ENCODE measurements at regions not wholly inside any gene's neighbourhood (a gene's known extent, or its start where the extent isn't known, plus 50 kb on each side); places are given as distances from the start of the nearest gene placed in this dataset.

DNA sequence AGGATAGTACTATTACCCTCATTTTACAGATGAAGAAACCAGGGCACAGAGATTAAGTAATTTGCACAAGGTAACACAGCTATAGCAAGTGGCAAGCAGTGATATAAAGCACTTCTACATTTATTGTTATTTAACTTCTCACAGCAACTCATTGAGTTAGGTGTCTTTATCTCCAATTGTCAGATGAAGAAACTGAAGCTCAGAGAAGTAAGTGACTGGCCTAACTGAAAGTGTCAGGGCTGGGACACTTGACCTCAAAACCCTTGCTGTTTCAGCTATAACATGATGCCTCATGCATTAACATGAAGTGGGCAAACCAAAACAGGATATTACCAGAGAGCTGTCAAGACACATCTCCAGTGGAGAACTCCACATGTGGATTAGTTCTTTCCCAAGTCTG lies 65.8 kb upstream of the LEKR1 start:
- H3K36me3 ChIP-seq (ENCODE audit: control insufficient read depth, insufficient read depth, low read length): no peaks in the 10 kb centered on the region
- H3K4ac ChIP-seq (ENCODE audit: low read depth, low read length): no peak overlapping the region
- H3K79me2 ChIP-seq (ENCODE audit: control insufficient read depth, insufficient read depth, low read length): no peaks in the 10 kb centered on the region
- H3K27me3 ChIP-seq (ENCODE audit: insufficient read depth, low read length, poor library complexity): no peaks in the 10 kb centered on the region
- no peak overlapping the region for H3K9ac ChIP-seq (ENCODE audit: low read length)
- no peak overlapping the region for H3K4me2 ChIP-seq (ENCODE audit: low read length)
- H3K18ac ChIP-seq (ENCODE audit: low read length): no peak overlapping the region
- H2BK120ac ChIP-seq (ENCODE audit: low read depth, low read length): no peak overlapping the region
- H2BK5ac ChIP-seq (ENCODE audit: low read length): no peak overlapping the region
- H3K4me3 ChIP-seq (ENCODE audit: low read length): no peak overlapping the region
- H3K79me1 ChIP-seq (ENCODE audit: low read length): no peaks in the 10 kb centered on the region
- peak; percentile 58 for DNase-seq
- no peak overlapping the region for H2BK15ac ChIP-seq (replicated peaks; ENCODE audit: low read depth)
- no peak overlapping the region for H4K8ac ChIP-seq (ENCODE audit: low read depth, low read length)
- no peak overlapping the region for H3K23ac ChIP-seq (ENCODE audit: low read length)
- H2AK5ac ChIP-seq (ENCODE audit: low read length): no peak overlapping the region
- H3K56ac ChIP-seq (ENCODE audit: low read length): no peak overlapping the region
- no peaks in the 10 kb centered on the region for H3K4me1 ChIP-seq (ENCODE audit: control insufficient read depth, low read depth, low read length)
- H4K5ac ChIP-seq (ENCODE audit: low read length): no peak overlapping the region
- no peak overlapping the region for H3K27ac ChIP-seq (ENCODE audit: low read depth, low read length)

GRCh38 chr3:156761007-156761406 lies 65.1 kb upstream of the LEKR1 start:
- H3K4me2 ChIP-seq (ENCODE audit: low read length): no peak overlapping the region
- H3K79me2 ChIP-seq (ENCODE audit: control insufficient read depth, insufficient read depth, low read length): no peaks in the 10 kb centered on the region
- no peak overlapping the region for H3K27ac ChIP-seq (ENCODE audit: low read depth, low read length)
- WGBS (ENCODE audit: extremely low coverage, insufficient coverage, low lambda C conversion rate): no CpG with 5 or more reads among the region's 2 CpGs
- H3K27me3 ChIP-seq (ENCODE audit: insufficient read depth, low read length, poor library complexity): no peaks in the 10 kb centered on the region
- H2AK5ac ChIP-seq (ENCODE audit: low read length): no peak overlapping the region
- H3K4ac ChIP-seq (ENCODE audit: low read depth, low read length): no peak overlapping the region
- no peak overlapping the region for H3K4me3 ChIP-seq (ENCODE audit: low read length)
- no peak overlapping the region for H2BK15ac ChIP-seq (replicated peaks; ENCODE audit: low read depth)
- H3K18ac ChIP-seq (ENCODE audit: low read length): peak overlapping the region; percentile 80
- H2BK5ac ChIP-seq (ENCODE audit: low read length): no peak overlapping the region
- H3K23ac ChIP-seq (ENCODE audit: low read length): no peak overlapping the region
- H3K79me1 ChIP-seq (ENCODE audit: low read length): no peaks in the 10 kb centered on the region
- H3K9ac ChIP-seq (ENCODE audit: low read length): no peak overlapping the region
- H3K56ac ChIP-seq (ENCODE audit: low read length): no peak overlapping the region
- peak; percentile 68 for DNase-seq
- no peaks in the 10 kb centered on the region for H3K36me3 ChIP-seq (ENCODE audit: control insufficient read depth, insufficient read depth, low read length)
- H4K8ac ChIP-seq (ENCODE audit: low read depth, low read length): peak overlapping the region; percentile 89
- no peaks in the 10 kb centered on the region for H3K4me1 ChIP-seq (ENCODE audit: control insufficient read depth, low read depth, low read length)
- H4K5ac ChIP-seq (ENCODE audit: low read length): no peak overlapping the region
- no peak overlapping the region for H2BK120ac ChIP-seq (ENCODE audit: low read depth, low read length)

DNA sequence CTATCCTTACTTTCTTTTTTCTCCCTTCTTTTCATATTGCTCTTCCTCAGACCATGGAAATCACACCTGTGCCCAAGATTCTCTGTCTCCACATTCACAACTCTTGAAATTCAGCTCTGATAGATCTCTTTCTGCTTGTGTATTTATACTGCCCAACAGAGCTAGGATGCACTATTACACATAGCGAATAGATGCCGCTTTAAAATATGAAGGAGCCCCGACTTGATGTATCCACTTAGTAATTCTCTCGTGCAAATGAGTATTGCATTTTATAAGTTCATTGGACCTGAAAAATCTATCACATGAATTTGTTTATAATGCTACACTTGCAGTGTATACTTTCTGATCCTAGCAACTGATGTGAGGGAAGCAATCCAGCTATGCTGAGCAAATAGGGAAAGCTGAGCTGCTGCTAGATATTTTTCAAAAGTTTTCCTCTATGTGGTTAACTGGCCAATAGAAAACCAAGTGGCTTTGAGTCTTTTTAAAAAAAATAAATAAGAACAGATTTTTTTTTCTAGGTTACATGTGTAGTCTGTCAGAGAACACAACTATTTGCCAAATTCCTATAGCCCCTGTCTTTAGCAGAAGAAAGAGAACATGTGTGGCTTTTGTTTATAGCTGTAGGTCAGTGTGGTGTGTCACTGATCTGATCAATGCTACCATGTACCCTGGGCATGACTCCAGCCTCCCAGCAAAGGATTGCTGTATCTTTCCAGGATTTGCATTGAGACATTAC lies 64.3 kb upstream of the LEKR1 start:
- Histone ChIP-seq H3K56ac (ENCODE audit: low read length) (no peak overlapping the region), H2BK120ac (ENCODE audit: low read depth, low read length) (no peak overlapping the region), H3K79me2 (ENCODE audit: control insufficient read depth, insufficient read depth, low read length) (no peaks in the 10 kb centered on the region), H4K5ac (ENCODE audit: low read length) (no peak overlapping the region), H3K4ac (ENCODE audit: low read depth, low read length) (no peak overlapping the region), H2BK5ac (ENCODE audit: low read length) (no peak overlapping the region), H3K4me1 (ENCODE audit: control insufficient read depth, low read depth, low read length) (no peaks in the 10 kb centered on the region), H3K79me1 (ENCODE audit: low read length) (no peaks in the 10 kb centered on the region), H3K36me3 (ENCODE audit: control insufficient read depth, insufficient read depth, low read length) (no peaks in the 10 kb centered on the region), H2BK15ac (replicated peaks; ENCODE audit: low read depth) (no peak overlapping the region), H3K9ac (ENCODE audit: low read length) (no peak overlapping the region), H3K23ac (ENCODE audit: low read length) (no peak overlapping the region), H3K4me3 (ENCODE audit: low read length) (no peak overlapping the region), H3K18ac (ENCODE audit: low read length) (no peak overlapping the region), H3K27me3 (ENCODE audit: insufficient read depth, low read length, poor library complexity) (no peaks in the 10 kb centered on the region), H4K8ac (ENCODE audit: low read depth, low read length) (no peak overlapping the region), H2AK5ac (ENCODE audit: low read length) (no peak overlapping the region), H3K27ac (ENCODE audit: low read depth, low read length) (no peak overlapping the region), H3K4me2 (ENCODE audit: low read length) (no peak overlapping the region)
- no peak for DNase-seq
- no CpG with 5 or more reads among the region's 4 CpGs for WGBS (ENCODE audit: extremely low coverage, insufficient coverage, low lambda C conversion rate)

DNA sequence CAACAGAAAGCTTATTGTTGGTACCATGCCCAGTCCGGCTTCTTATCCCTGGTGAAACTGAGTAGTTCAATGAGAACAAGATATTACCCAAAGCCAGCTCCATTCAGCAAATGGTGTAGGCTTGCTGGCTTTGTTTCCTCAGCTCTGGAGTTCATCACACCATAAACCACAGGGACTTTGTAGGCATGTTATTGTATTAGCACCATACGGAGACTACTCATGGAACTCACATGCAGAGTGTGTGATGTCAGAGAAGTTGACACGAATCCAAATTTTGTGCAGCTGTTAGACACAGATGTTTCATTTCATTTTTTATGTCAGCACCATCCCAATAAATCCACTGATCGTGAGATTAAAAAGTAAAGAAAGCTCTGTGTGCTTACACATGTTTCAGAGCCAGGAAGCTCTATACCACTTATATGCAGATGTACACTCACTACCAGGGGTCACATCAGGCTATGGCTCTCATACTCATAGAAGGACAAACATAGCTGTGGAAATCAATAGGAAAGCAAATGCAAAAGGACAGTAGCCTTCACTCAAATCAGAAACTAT lies 63.4 kb upstream of the LEKR1 start:
- Histone ChIP-seq H3K56ac (ENCODE audit: low read length) (no peak overlapping the region), H3K79me2 (ENCODE audit: control insufficient read depth, insufficient read depth, low read length) (no peaks in the 10 kb centered on the region), H2BK15ac (replicated peaks; ENCODE audit: low read depth) (peak overlapping the region; percentile 88), H2BK5ac (ENCODE audit: low read length) (no peak overlapping the region), H3K4me2 (ENCODE audit: low read length) (no peak overlapping the region), H4K8ac (ENCODE audit: low read depth, low read length) (no peak overlapping the region), H4K5ac (ENCODE audit: low read length) (no peak overlapping the region), H3K27ac (ENCODE audit: low read depth, low read length) (no peak overlapping the region), H3K27me3 (ENCODE audit: insufficient read depth, low read length, poor library complexity) (no peaks in the 10 kb centered on the region), H2AK5ac (ENCODE audit: low read length) (no peak overlapping the region), H2BK120ac (ENCODE audit: low read depth, low read length) (no peak overlapping the region), H3K9ac (ENCODE audit: low read length) (no peak overlapping the region), H3K4me1 (ENCODE audit: control insufficient read depth, low read depth, low read length) (no peaks in the 10 kb centered on the region), H3K23ac (ENCODE audit: low read length) (no peak overlapping the region), H3K4me3 (ENCODE audit: low read length) (no peak overlapping the region), H3K4ac (ENCODE audit: low read depth, low read length) (no peak overlapping the region), H3K79me1 (ENCODE audit: low read length) (no peaks in the 10 kb centered on the region), H3K18ac (ENCODE audit: low read length) (no peak overlapping the region), H3K36me3 (ENCODE audit: control insufficient read depth, insufficient read depth, low read length) (no peaks in the 10 kb centered on the region)
- DNase-seq: no peak
- WGBS (ENCODE audit: extremely low coverage, insufficient coverage, low lambda C conversion rate): no CpG with 5 or more reads among the region's 4 CpGs

DNA sequence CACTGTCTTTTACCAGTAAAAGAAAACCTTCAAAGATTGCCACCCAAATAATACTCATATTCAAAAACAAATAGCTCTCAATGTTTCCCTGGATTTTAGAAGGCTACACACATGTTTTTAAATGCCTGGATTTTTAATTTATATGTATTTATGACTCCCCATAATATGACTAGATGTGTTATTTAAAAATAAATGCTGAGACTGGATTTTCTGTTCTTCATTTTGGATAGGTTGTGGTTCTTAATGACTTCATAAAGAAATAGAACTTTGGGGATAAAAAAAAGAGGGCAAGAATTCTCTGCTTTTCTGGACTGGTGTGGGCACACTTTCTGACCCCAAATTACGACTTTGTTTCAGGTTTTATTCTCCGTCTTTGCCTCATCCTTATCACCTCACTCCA lies 62.8 kb upstream of the LEKR1 start:
- H2AK5ac ChIP-seq (ENCODE audit: low read length): no peak overlapping the region
- H4K5ac ChIP-seq (ENCODE audit: low read length): no peak overlapping the region
- no peaks in the 10 kb centered on the region for H3K79me2 ChIP-seq (ENCODE audit: control insufficient read depth, insufficient read depth, low read length)
- no peaks in the 10 kb centered on the region for H3K79me1 ChIP-seq (ENCODE audit: low read length)
- no CpG with 5 or more reads among the region's 2 CpGs for WGBS (ENCODE audit: extremely low coverage, insufficient coverage, low lambda C conversion rate)
- H2BK15ac ChIP-seq (replicated peaks; ENCODE audit: low read depth): no peak overlapping the region
- no peak overlapping the region for H2BK5ac ChIP-seq (ENCODE audit: low read length)
- H3K4me1 ChIP-seq (ENCODE audit: control insufficient read depth, low read depth, low read length): no peaks in the 10 kb centered on the region
- no peak for DNase-seq
- H3K23ac ChIP-seq (ENCODE audit: low read length): no peak overlapping the region
- no peak overlapping the region for H3K4me2 ChIP-seq (ENCODE audit: low read length)
- no peak overlapping the region for H4K8ac ChIP-seq (ENCODE audit: low read depth, low read length)
- no peak overlapping the region for H3K56ac ChIP-seq (ENCODE audit: low read length)
- no peak overlapping the region for H3K18ac ChIP-seq (ENCODE audit: low read length)
- no peak overlapping the region for H3K4ac ChIP-seq (ENCODE audit: low read depth, low read length)
- H3K27ac ChIP-seq (ENCODE audit: low read depth, low read length): no peak overlapping the region
- no peak overlapping the region for H2BK120ac ChIP-seq (ENCODE audit: low read depth, low read length)
- H3K27me3 ChIP-seq (ENCODE audit: insufficient read depth, low read length, poor library complexity): no peaks in the 10 kb centered on the region
- no peak overlapping the region for H3K4me3 ChIP-seq (ENCODE audit: low read length)
- no peaks in the 10 kb centered on the region for H3K36me3 ChIP-seq (ENCODE audit: control insufficient read depth, insufficient read depth, low read length)
- H3K9ac ChIP-seq (ENCODE audit: low read length): no peak overlapping the region
